Dendritic cell treated with granulocyte-macrophage colony-stimulating factor and Interleukin-4, amounts not matched to agents 40 ng/mL and 50 ng/mL, for 4 days (primary cell): ENCODE measurements at regions not wholly inside any gene's neighbourhood (a gene's known extent, or its start where the extent isn't known, plus 50 kb on each side); places are given as distances from the start of the nearest gene placed in this dataset.

Experiments
- H3K27ac Mint-ChIP-seq: one replicate; pipeline ENCODE4 v1.8.0; 2022; ENCODE audit warnings: mild to moderate bottlenecking, mixed read lengths
- H3K27me3 Mint-ChIP-seq: one replicate; pipeline ENCODE4 v1.8.0; 2022; ENCODE audit warnings: mild to moderate bottlenecking, mixed read lengths
- H3K36me3 Mint-ChIP-seq: one replicate; pipeline ENCODE4 v1.8.0; 2022; ENCODE audit warnings: low read depth, mixed read lengths
- H3K4me1 Mint-ChIP-seq: one replicate; pipeline ENCODE4 v1.8.0; 2022; ENCODE audit warnings: low read depth, mixed read lengths
- H3K4me3 Mint-ChIP-seq: one replicate; pipeline ENCODE4 v1.8.0; 2022; ENCODE audit warnings: mild to moderate bottlenecking, moderate library complexity, mixed read lengths
- H3K9me3 Mint-ChIP-seq: one replicate; pipeline ENCODE4 v1.8.0; 2022; ENCODE audit warnings: mixed read lengths
- intact Hi-C: fragments of 100-400 bp; cut with micrococcal nuclease; formaldehyde crosslinking; loops from one replicate; pipeline ENCODE4 v1.15.0; 2022

DNA sequence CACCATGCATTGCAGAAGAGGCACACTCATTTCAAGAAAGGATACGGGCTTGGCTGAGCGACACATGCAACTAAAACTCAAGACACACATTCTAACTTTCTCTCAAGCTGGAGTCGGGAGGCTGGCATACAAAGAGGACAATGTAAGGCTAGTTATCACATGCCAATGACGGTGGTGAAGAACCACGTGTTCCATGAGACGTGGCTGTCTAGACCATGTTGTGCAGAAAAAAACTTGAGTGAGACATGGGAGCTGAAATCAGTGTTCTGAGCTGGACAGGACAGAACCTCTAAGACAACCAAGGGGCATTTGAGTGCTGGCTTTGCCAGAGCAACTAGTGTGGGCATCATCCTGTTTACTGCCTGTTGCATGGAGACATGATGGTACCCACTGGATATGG, 193.0 kb upstream of the DPP6 start:
- no peak overlapping the region for H3K27ac Mint-ChIP-seq
- no peaks in the 10 kb centered on the region for H3K36me3 Mint-ChIP-seq
- H3K27me3 Mint-ChIP-seq: no peaks in the 10 kb centered on the region
- H3K4me1 Mint-ChIP-seq: no peaks in the 10 kb centered on the region
- peaks cover 36% of the 10 kb centered on the region for H3K9me3 Mint-ChIP-seq
- H3K4me3 Mint-ChIP-seq: no peak overlapping the region
- intact Hi-C loops: no loop called here

DNA sequence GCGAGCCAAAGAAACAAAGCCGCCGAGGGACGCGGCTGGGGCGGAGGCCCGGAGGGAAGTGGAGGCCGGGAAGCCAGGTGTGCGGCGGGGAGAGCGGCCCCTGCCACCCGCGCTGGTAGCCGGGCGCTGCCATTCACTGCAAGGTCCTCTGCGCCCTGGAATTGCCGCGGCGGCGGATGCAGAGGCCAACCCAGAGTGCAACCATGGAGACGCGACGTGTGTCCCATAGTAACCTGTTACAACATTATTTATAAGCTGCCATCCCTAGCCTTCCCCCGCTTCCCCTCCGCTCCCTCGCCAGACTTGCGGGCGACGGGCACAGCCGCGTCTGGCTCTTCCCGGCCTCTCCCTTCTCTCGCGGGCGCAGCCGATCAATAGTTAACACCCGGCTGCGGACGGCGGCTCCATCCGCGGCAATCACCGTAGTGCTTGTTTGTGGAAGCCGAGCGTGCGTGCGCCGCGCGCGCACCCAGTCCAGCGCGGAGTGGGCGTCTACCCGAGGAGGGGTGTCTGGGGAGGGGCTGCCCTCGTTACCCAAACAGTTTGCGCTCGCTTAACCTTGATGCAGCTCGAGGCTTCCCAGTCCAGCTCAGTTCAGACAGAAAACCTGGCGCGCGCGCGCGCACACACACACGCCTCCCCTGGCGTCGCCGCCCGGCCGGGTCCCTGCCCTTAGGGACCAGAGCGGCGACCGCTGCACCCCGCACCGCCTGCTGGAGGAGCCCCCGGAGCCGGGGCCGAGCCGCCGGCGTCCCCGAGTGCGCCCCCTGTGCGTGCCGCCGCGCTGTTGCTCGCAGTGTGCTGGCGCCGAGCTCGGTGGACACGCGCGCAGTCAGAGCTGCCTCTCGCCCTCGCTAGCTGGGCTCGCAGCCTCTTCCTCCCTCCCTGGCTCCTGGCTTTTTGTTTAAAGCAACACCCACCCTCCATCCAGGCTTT, 165.4 kb upstream of the DPP6 start:
- H3K4me1 Mint-ChIP-seq: no peaks in the 10 kb centered on the region
- H3K27ac Mint-ChIP-seq: no peak overlapping the region
- peaks cover 39% of the 10 kb centered on the region for H3K27me3 Mint-ChIP-seq
- intact Hi-C loops: no loop called here
- H3K36me3 Mint-ChIP-seq: no peaks in the 10 kb centered on the region
- H3K4me3 Mint-ChIP-seq: no peak overlapping the region
- no peaks in the 10 kb centered on the region for H3K9me3 Mint-ChIP-seq

DNA sequence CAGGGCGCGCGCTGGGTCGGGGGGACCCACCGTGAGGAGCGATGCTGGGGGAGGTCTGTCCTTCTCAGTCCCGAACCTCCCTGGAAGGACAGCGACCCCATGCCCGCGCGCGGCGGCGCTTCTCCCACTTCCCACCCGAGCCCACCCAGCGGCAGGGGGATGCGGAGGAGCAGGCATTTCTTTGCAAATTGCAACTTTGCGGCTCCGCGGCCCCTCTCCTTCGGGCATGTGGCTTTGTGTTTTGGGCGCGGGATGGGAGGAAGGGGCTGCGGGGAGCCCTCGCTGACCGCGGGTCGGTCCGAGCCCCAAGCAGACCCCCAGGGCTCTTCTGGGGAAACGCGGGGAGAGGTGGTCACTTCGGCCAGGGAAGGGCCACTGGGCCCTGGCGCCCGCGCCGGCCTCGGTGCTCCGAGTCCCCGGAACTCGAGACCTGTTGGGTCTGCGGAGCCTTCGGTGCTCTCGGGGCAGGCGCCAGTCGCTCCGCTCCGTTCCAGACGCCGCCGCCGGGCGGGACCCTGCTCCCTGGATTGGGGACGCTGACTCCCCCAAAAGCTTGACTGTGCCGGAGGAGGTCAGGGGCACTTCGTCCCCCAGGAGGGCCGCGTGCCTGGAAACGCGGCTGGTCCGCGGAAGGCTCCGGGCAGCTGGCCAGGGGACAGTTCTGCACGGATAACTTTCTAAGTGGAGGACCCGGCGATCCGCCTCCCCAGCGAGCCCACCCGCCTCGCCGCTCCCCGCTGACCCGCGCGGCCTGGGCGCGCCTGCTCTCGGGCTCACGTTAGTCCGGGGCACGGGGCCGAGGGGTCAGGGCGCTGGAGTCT, 164.2 kb upstream of the DPP6 start:
- intact Hi-C loops: no loop called here
- H3K4me3 Mint-ChIP-seq: no peak overlapping the region
- H3K27me3 Mint-ChIP-seq: peaks cover 39% of the 10 kb centered on the region
- no peaks in the 10 kb centered on the region for H3K4me1 Mint-ChIP-seq
- no peaks in the 10 kb centered on the region for H3K36me3 Mint-ChIP-seq
- H3K9me3 Mint-ChIP-seq: no peaks in the 10 kb centered on the region
- H3K27ac Mint-ChIP-seq: no peak overlapping the region

DNA sequence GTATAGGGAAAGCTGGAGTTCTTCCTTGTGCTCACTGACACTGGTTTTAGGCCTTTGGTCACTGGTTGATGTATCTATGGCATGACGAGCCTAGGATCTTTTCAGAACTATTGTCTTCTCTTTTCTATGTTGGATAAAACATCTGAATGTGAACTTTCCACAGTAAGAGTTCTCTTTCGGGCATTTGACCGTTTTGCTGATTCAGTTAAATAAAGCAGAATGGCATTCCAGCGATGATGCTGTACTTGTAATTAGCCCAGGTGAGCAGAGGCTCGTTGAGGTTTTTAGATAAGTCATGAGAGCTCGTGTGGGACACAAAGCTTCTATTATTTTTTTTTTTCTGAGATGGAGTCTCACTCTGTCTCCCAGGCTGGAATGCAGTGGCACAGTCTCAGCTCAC, 160.2 kb upstream of the DPP6 start:
- H3K4me3 Mint-ChIP-seq: no peak overlapping the region

DNA sequence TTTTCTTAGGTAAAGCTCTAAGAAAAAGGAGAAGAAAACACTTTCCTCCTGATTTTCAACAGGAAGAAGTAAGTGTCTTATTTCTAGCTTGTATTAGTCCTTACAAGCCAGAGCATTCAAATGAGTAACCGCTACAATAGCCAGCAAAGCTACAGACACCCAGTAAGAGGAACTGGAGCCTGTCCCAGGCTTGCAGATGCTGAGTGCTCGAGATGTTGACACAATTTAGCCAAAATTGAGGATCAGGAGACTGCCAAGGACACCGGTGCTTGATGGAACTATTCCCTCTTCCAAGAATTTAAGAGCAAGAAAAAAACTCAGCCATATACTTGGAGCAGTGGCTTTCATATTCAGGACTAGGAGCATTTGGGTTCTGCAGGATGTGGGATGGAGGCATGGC, 149.3 kb upstream of the DPP6 start:
- intact Hi-C loops: no loop called here
- Mint-ChIP-seq H3K27ac (no peak overlapping the region), H3K36me3 (no peaks in the 10 kb centered on the region), H3K9me3 (peaks cover 20% of the 10 kb centered on the region), H3K4me1 (no peaks in the 10 kb centered on the region), H3K4me3 (no peak overlapping the region), H3K27me3 (no peaks in the 10 kb centered on the region)

More for the DNA sequence above, 160.2 kb upstream of the DPP6 start:
- H3K36me3 Mint-ChIP-seq: no peaks in the 10 kb centered on the region
- peaks cover 21% of the 10 kb centered on the region for H3K27me3 Mint-ChIP-seq
- H3K4me1 Mint-ChIP-seq: no peaks in the 10 kb centered on the region
- intact Hi-C loops: no loop called here
- H3K9me3 Mint-ChIP-seq: no peaks in the 10 kb centered on the region
- H3K27ac Mint-ChIP-seq: no peak overlapping the region

DNA sequence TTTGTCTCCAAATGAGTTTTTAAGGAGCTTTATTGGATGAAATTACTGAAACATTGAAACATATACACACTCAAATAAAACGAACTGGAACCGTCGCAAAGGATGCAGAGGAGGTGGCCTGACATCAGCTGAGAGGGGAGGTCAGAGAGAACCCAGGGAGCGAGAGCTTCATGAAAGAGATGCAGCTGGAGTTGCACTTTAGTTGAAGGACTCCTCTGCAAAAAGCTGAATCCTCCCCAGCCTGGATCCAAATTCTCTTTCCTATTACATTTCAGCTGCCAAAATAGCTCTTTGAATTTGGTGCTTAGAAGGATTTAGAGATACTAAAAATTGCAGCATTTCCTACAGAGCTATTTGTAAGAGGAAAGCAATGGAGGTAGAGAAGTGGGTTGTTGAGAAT, 140.0 kb upstream of the DPP6 start:
- Mint-ChIP-seq H3K4me3 (no peak overlapping the region), H3K27me3 (no peaks in the 10 kb centered on the region), H3K9me3 (peaks cover 11% of the 10 kb centered on the region), H3K4me1 (no peaks in the 10 kb centered on the region), H3K27ac (no peak overlapping the region), H3K36me3 (no peaks in the 10 kb centered on the region)
- intact Hi-C loops: no loop called here

DNA sequence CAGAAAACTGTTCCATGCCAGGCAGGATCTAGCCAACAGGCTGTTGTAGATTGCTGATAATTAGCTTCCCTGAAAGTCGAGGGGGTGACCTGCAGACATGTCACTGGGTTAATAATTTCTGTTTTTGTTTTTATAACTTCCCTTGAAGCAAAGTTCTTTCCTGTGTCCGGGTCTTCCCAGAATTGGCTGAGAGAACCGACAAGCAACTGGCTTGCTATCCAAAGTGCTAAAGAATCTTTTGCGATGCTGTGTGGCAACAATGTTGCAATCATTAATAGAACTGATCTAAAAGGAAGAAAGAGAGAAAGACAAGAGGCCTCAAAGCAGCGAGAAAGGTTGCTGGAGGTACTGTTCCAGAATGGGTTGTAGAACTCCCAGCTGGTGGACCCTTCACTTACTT, 132.1 kb upstream of the DPP6 start:
- Mint-ChIP-seq H3K36me3 (no peaks in the 10 kb centered on the region), H3K4me3 (no peak overlapping the region), H3K9me3 (peaks cover 19% of the 10 kb centered on the region), H3K27me3 (no peaks in the 10 kb centered on the region), H3K27ac (no peak overlapping the region), H3K4me1 (no peaks in the 10 kb centered on the region)
- intact Hi-C loops: no loop called here

DNA sequence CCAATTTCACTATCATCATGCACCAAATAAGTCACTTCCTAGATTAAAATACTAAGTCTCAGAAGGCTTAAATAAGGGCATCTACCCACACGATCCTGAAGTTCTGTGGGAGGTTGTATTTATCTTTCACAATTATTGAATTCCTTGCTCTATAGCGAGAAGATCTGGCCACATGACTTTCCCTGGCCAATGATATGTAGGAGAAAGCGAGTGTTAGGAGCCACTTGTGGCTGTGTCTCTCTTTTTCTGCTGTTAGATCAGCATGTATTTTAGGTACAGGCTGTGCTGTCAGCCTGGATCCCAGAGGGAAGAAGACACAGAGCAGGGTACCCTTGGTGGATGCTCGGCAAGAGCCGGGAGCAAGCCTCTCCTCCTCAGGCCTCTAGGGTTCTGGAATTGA, 131.3 kb upstream of the DPP6 start:
- no peaks in the 10 kb centered on the region for H3K27me3 Mint-ChIP-seq
- H3K27ac Mint-ChIP-seq: no peak overlapping the region
- no peaks in the 10 kb centered on the region for H3K4me1 Mint-ChIP-seq
- intact Hi-C loops: no loop called here
- no peak overlapping the region for H3K4me3 Mint-ChIP-seq
- H3K36me3 Mint-ChIP-seq: no peaks in the 10 kb centered on the region
- peaks cover 20% of the 10 kb centered on the region for H3K9me3 Mint-ChIP-seq

DNA sequence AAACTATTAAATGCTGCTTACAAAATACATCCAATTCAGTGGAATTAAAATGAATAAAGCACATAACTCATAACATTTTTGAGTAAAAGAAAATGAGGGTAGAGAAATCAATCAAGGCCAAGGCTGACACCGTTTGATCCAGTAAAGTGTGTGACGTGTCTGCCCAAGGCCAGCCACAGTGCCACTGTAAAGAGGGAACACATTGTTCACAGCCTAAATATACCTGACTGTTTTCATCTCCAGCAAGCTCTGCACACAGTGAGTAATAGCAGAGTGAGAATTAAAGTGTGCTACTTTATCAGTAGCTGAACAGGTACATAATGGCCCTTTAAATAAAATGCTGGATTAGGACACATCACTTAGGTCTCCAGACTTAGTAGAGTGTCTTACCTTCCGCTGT, 130.8 kb upstream of the DPP6 start:
- Mint-ChIP-seq H3K27ac (no peak overlapping the region), H3K36me3 (no peaks in the 10 kb centered on the region), H3K27me3 (no peaks in the 10 kb centered on the region), H3K9me3 (peaks cover 20% of the 10 kb centered on the region), H3K4me1 (no peaks in the 10 kb centered on the region), H3K4me3 (no peak overlapping the region)
- intact Hi-C loops: no loop called here

DNA sequence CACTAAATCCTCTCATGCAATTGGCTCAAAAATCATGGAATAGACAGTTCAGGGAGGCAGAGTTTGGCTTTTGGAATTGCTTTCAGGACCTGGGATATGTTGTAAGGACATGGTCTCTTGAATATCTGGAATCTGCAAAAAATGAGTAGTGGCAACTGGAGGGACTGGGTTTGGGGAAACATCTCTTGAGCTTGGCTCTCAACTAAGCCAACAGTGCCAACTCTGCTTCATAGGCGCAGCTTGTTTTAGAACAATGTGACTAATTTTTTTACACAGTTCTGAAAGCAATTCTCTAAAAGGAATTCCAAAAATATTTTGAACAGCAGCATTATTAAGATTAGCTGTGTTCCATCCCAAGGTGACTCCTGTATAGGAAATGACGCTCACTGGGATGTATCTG, 121.5 kb upstream of the DPP6 start:
- Mint-ChIP-seq H3K4me1 (no peaks in the 10 kb centered on the region), H3K27ac (no peak overlapping the region), H3K36me3 (no peaks in the 10 kb centered on the region), H3K4me3 (no peak overlapping the region), H3K27me3 (no peaks in the 10 kb centered on the region), H3K9me3 (peaks cover 36% of the 10 kb centered on the region)
- intact Hi-C loops: no loop called here

DNA sequence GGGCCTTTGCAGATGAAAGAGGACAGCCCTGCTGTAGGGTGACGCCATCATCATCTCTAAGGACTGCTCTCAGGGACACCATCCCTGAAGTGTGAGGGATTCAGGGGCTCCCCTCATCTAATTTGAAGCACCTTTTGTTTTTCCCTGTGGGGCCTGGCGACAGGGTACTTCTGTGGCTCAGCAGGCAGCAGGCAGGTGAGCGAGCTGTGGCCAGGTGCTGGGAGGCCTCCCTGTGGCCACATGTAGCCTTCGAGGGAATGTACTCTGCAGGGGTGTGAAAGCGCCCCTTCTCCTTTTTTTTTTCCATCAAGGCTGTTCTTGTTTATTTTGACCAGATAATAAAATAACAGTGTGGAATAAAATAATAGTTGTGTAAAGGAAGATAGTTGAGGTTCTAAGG, 118.2 kb upstream of the DPP6 start:
- H3K27me3 Mint-ChIP-seq: no peaks in the 10 kb centered on the region
- no peak overlapping the region for H3K4me3 Mint-ChIP-seq
- intact Hi-C loops: no loop called here
- H3K4me1 Mint-ChIP-seq: no peaks in the 10 kb centered on the region
- H3K36me3 Mint-ChIP-seq: no peaks in the 10 kb centered on the region
- peaks cover 36% of the 10 kb centered on the region for H3K9me3 Mint-ChIP-seq
- H3K27ac Mint-ChIP-seq: no peak overlapping the region

DNA sequence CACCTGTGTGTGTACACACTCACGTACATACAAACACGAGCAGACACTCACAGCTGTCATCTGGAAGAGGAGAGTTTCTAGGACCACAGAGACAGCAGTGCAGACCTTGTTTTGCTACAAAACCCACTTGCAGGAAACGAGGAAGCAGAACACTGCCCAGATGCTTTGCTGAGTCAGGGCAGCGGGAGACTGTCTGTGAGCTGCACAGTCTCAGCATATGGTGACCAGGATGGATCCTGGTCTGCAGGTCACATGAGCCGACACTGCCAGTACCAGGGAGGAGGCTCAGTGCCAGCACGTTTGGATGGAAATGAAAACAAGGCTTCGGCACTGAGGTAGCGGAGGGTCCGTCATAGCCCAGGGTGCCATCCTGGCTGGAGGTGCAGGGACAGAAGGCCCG, 117.6 kb upstream of the DPP6 start:
- H3K36me3 Mint-ChIP-seq: no peaks in the 10 kb centered on the region
- intact Hi-C loops: no loop called here
- H3K27me3 Mint-ChIP-seq: no peaks in the 10 kb centered on the region
- H3K27ac Mint-ChIP-seq: no peak overlapping the region
- H3K4me1 Mint-ChIP-seq: no peaks in the 10 kb centered on the region
- peaks cover 32% of the 10 kb centered on the region for H3K9me3 Mint-ChIP-seq
- no peak overlapping the region for H3K4me3 Mint-ChIP-seq

DNA sequence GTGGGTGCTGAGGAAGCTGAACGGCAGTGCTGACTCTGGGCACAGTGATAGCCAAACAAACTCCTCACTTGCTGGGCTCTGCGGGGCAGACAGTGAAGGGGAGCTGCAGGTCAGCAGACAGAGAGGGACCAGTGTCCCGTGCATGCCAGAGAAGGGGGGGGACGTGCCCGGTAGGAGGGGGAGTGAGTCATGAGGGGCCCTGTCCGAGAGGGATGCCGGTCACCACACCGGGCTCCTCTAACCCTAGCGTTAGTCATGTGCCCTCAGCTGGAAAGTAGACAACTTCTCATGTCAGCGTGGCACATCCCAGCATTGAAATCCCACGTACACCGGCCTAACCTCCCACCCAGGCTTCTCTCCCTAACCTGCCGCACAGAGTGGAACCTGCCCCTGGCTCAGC, 117.1 kb upstream of the DPP6 start:
- no peaks in the 10 kb centered on the region for H3K27me3 Mint-ChIP-seq
- peaks cover 32% of the 10 kb centered on the region for H3K9me3 Mint-ChIP-seq
- H3K36me3 Mint-ChIP-seq: no peaks in the 10 kb centered on the region
- H3K4me1 Mint-ChIP-seq: no peaks in the 10 kb centered on the region
- H3K27ac Mint-ChIP-seq: no peak overlapping the region
- intact Hi-C loops: no loop called here
- no peak overlapping the region for H3K4me3 Mint-ChIP-seq

DNA sequence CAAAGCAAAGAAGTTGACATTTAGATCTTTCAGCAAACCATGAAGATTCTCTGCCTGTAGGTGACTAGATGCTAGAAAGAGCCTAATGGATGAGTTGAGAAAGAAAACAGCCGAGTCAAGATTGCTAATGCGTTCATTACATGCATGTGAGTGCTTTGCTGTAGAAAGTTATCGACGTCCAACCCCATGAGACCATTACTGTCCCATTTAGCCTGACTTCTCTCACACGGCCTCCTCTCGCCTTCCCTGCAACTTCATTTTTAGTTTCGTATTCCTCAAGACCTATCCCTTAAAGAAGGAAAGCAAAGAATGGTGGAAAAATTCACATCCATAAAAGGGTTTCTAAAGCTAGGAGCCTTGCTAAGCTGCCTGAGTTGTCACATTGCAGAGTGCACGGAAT, 113.7 kb upstream of the DPP6 start:
- Mint-ChIP-seq H3K27ac (no peak overlapping the region), H3K4me1 (no peaks in the 10 kb centered on the region), H3K9me3 (peaks cover 23% of the 10 kb centered on the region), H3K4me3 (no peak overlapping the region), H3K36me3 (no peaks in the 10 kb centered on the region), H3K27me3 (no peaks in the 10 kb centered on the region)
- intact Hi-C loops: no loop called here
